Pancreas (tissue), 10 donors: ENCODE measurements at regions not wholly inside any gene's neighbourhood (a gene's known extent, or its start where the extent isn't known, plus 50 kb on each side); places are given as distances from the start of the nearest gene placed in this dataset.

ENCODE experiments used
- ATAC-seq, 4 donors: fragments of 200-7000 bp; cut with Tn5 transposase; one replicate each; pipeline versions ENCODE4 v1.8.0 to v1.9.1; 2020; ENCODE audit warnings: mild to moderate bottlenecking in 4 of 4, moderate library complexity in 4 of 4
- DNase-seq, 6 donors: peaks; one replicate each; pipeline ENCODE4 v3.0.0-alpha.2; 2020
- FAIRE-seq: peaks from 2 replicates; lab custom pipeline; 2012; peaks lifted over from hg19 to GRCh38; lab: Jason Lieb, UNC
- H3K27ac ChIP-seq, 4 donors: fragments of 200-600 bp; sonication (generic); 1 replicate in 3 of 4; 2 replicates in 1 of 4; pipeline versions ENCODE4 v1.5.0 to v1.8.0; 2020
- H3K27me3 ChIP-seq, 4 donors: fragments of 200-600 bp; one replicate each; pipeline ENCODE4 v1.8.0; 2021
- H3K36me3 ChIP-seq, 3 donors: fragments of 200-600 bp; sonication (generic) in 1 of 3; one replicate each; pipeline versions ENCODE4 v1.5.0 to v1.8.0; 2020 to 2021
- H3K4me1 ChIP-seq, 3 donors: fragments of 200-600 bp; one replicate each; pipeline ENCODE4 v1.8.0; 2021
- H3K4me3 ChIP-seq, 4 donors: fragments of 200-600 bp; sonication (generic) in 2 of 4; one replicate each; pipeline versions ENCODE4 v1.5.0 to v1.8.0; 2020 to 2021
- H3K9me3 ChIP-seq, 4 donors: fragments of 200-600 bp; one replicate each; pipeline ENCODE4 v1.8.0; 2021
- WGBS, 2 donors: extraction: QIAGEN DNeasy Blood & Tissue Kit; methylation state at CpG; one replicate each; pipeline ENCODE4 v1.1.7; 2013; 5-methylcytosine and 5-hydroxymethylcytosine counted together
- intact Hi-C, 3 donors: fragments of 100-400 bp; cut with DNase I; formaldehyde crosslinking; loops; one replicate each; pipeline versions ENCODE4 v1.11.1 to v1.14.2; 2022
- TF ChIP-seq, protein P1 (sequence below), 4 donors: fragments of 200-600 bp; sonication (generic) in 3 of 4; IDR thresholded peaks; one replicate each; pipeline versions ENCODE4 v1.5.0 to v1.8.0; 2021; ENCODE audit warnings: antibody characterized with exemption in 4 of 4
- donor health status: healthy with polysubstance abuse.
- donor health status: DM: no; HTN: no; CAD: no; lungs with moderate emphysema.
- donor health status: DM: no; HTN: no; CAD: no.
- donor health status: control.
- donor health status: control.
- donor health status: Bipolar disorder and iron deficiency.
- donor health status: DM: yes; HTN: yes; CAD: no.
- donor health status: DM: no; HTN: no; CAD: no.
- donor health status: DM: no; HTN: no; CAD: no.
- donor health status: DM: yes; HTN: yes; CAD: no.

DNA sequence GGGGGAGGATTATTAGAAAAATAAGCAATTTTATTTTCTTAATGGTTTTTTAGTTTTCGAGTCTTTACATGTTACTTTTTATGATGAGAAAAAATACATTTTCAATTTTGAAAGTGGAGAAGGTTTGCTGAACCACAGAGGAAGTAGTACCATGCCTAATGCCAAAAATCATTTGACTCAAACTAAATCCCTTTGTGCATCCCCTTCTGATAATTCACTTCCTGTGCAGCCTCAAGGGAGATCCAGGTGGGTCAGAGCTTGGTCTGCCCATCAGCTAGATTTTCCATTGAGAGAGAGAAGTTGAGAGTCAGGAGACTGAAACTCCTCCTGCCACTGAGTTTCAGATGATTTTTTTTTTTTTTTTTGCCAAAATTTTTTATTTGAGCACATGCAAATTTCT, 571.7 kb downstream of the LIG4 start:
- no peaks in the 10 kb centered on the region for H3K4me1 ChIP-seq
- no peak for ATAC-seq
- intact Hi-C loops = no loop called here
- DNase-seq = no peak
- H3K27ac ChIP-seq = no peak overlapping the region
- H3K4me3 ChIP-seq = no peak overlapping the region
- no peaks in the 10 kb centered on the region for H3K9me3 ChIP-seq
- FAIRE-seq = no peak
- TF ChIP-seq, protein P1, sequence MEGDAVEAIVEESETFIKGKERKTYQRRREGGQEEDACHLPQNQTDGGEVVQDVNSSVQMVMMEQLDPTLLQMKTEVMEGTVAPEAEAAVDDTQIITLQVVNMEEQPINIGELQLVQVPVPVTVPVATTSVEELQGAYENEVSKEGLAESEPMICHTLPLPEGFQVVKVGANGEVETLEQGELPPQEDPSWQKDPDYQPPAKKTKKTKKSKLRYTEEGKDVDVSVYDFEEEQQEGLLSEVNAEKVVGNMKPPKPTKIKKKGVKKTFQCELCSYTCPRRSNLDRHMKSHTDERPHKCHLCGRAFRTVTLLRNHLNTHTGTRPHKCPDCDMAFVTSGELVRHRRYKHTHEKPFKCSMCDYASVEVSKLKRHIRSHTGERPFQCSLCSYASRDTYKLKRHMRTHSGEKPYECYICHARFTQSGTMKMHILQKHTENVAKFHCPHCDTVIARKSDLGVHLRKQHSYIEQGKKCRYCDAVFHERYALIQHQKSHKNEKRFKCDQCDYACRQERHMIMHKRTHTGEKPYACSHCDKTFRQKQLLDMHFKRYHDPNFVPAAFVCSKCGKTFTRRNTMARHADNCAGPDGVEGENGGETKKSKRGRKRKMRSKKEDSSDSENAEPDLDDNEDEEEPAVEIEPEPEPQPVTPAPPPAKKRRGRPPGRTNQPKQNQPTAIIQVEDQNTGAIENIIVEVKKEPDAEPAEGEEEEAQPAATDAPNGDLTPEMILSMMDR (IDR thresholded peaks at IDR 0.05) = no peak
- no peaks in the 10 kb centered on the region for H3K36me3 ChIP-seq
- H3K27me3 ChIP-seq = no peaks in the 10 kb centered on the region
- 75 to 98% methylated on average over 1 of the region's 1 CpG for WGBS, 2 donors

DNA sequence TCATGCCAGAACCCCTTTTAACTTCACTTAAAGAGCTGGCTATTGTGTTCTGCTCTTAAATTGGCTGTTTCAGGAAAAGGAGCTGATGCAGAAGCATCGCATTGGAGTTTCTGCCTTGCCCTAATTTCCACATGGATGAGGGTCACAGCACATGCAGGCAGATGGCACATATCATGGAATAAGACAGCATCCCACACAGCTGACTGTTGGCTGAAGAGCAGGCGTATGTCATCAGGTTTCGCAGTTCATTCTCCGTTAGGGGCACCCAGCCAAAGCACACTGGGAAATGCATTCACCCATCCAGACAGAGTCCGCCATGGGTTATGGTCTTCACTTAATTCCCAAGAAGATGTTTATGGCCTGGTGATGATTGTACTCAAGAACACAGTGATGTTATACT, 572.5 kb downstream of the LIG4 start:
- Histone ChIP-seq H3K9me3 (no peaks in the 10 kb centered on the region), H3K4me3 (no peak overlapping the region), H3K36me3 (no peaks in the 10 kb centered on the region), H3K27ac (no peak overlapping the region), H3K27me3 (no peaks in the 10 kb centered on the region), H3K4me1 (no peaks in the 10 kb centered on the region)
- 87 to 93% methylated on average over 5 of the region's 5 CpGs for WGBS, 2 donors
- ATAC-seq (no peak), DNase-seq (no peak), FAIRE-seq (no peak)
- TF ChIP-seq, protein P1 (IDR thresholded peaks at IDR 0.05) = no peak
- intact Hi-C loops = no loop called here

DNA sequence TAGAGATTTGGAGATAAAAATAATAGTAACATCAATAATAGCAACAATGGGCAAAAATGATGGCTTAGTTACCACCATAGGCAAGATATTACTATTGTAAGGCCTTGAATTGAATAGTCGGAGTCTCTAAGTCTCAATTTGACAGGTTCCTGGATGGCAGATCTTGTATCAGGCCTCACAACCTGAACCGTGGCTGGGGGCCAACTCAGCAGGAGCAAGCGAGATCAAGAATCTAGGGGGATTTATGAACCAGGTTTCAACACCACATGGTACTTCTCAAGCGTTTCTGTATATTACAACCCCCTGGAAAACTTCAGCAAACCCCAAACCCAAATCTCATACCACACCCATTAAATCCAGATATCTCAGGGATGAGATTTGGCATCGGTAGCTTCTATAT, 573.8 kb downstream of the LIG4 start:
- Histone ChIP-seq H3K4me3 (no peak overlapping the region), H3K27ac (no peak overlapping the region), H3K9me3 (no peaks in the 10 kb centered on the region), H3K27me3 (peaks cover 0 to 3% (median 0%) of the 10 kb centered on the region in 4 donors), H3K4me1 (no peaks in the 10 kb centered on the region), H3K36me3 (no peaks in the 10 kb centered on the region)
- DNase-seq = no peak
- ATAC-seq = no peak
- intact Hi-C loops = no loop called here
- FAIRE-seq = no peak
- 73 to 81% methylated on average over 5 of the region's 5 CpGs for WGBS, 2 donors
- TF ChIP-seq, protein P1 (IDR thresholded peaks at IDR 0.05) = no peak

DNA sequence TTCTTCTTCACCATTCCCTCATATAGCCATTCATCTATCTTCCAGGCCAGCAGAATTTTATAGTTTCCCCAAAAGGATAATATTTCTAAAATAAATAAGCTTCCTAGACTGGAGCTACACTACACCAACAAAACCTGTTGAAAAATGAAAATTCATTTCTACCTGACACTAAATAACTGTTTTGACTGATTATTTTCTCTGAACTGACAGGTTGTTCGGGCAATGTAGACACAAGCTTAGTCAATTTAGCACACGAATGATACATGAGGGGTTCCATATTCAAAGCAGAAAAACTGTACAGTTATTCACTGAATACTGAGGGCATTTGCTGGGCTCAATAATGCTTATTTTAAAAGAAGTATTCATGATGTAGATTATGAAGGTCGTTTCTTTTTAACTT, 589.7 kb downstream of the LIG4 start:
- Histone ChIP-seq H3K36me3 (no peaks in the 10 kb centered on the region), H3K27ac (no peak overlapping the region), H3K4me3 (no peak overlapping the region), H3K4me1 (no peaks in the 10 kb centered on the region), H3K27me3 (no peaks in the 10 kb centered on the region), H3K9me3 (no peaks in the 10 kb centered on the region)
- DNase-seq = no peak
- FAIRE-seq = no peak
- TF ChIP-seq, protein P1 (IDR thresholded peaks at IDR 0.05) = no peak
- intact Hi-C loops = no loop called here
- WGBS, 2 donors = 42 to 47% methylated on average over 3 of the region's 3 CpGs
- ATAC-seq = no peak

DNA sequence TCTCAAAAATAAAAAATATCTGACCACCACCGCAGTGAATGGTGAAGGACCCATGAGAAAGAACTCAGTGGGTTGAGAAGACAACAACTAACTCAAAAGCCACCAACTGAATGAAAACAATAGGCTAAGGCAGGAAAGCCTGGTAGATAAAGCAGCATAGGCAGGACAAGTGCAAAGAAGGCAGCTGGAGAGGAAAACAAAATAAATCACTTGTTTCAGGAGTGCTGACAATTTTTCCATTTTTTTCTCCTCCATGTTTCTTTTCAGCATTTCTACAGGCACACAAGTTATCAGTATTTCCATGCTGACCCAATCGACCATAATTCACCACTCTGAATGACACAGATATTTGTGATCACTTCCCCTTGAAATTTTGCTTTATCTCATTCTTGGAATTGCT, 597.8 kb downstream of the LIG4 start:
- Histone ChIP-seq H3K36me3 (no peaks in the 10 kb centered on the region), H3K27me3 (no peaks in the 10 kb centered on the region), H3K4me1 (no peaks in the 10 kb centered on the region), H3K27ac (no peak overlapping the region), H3K9me3 (no peaks in the 10 kb centered on the region), H3K4me3 (no peak overlapping the region)
- intact Hi-C loops = no loop called here
- ATAC-seq (no peak), DNase-seq (no peak), FAIRE-seq (no peak)
- 46 to 65% methylated on average over 2 of the region's 2 CpGs for WGBS, 2 donors
- TF ChIP-seq, protein P1 (IDR thresholded peaks at IDR 0.05) = no peak
